Lower lobe of right lung (tissue), 2 donors: ENCODE measurements at regions not wholly inside any gene's neighbourhood (a gene's known extent, or its start where the extent isn't known, plus 50 kb on each side); places are given as distances from the start of the nearest gene placed in this dataset.

ENCODE experiments used
- ATAC-seq, 2 donors: fragments of 200-7000 bp; cut with Tn5 transposase; one replicate each; pipeline ENCODE4 v1.9.1; 2020 to 2022; ENCODE audit warnings: mild to moderate bottlenecking in 2 of 2, moderate library complexity in 2 of 2
- DNase-seq: peaks from one replicate; pipeline ENCODE4 v3.0.0-alpha.2; 2020
- H3K27ac ChIP-seq: fragments of 200-600 bp; one replicate; pipeline ENCODE4 v1.8.0; 2022
- H3K27me3 ChIP-seq: fragments of 200-600 bp; one replicate; pipeline ENCODE4 v1.8.0; 2022; ENCODE audit warnings: low read depth
- H3K36me3 ChIP-seq: fragments of 200-600 bp; one replicate; pipeline ENCODE4 v1.8.0; 2022; ENCODE audit warnings: mild to moderate bottlenecking
- H3K4me1 ChIP-seq: fragments of 200-600 bp; one replicate; pipeline ENCODE4 v1.8.0; 2022
- H3K4me3 ChIP-seq: fragments of 200-600 bp; one replicate; pipeline ENCODE4 v1.8.0; 2022; ENCODE audit warnings: mild to moderate bottlenecking
- H3K9me3 ChIP-seq: fragments of 200-600 bp; one replicate; pipeline ENCODE4 v1.8.0; 2022
- CTCF ChIP-seq: fragments of 200-600 bp; IDR thresholded peaks from one replicate; pipeline ENCODE4 v1.8.0; 2022; ENCODE audit warnings: antibody characterized with exemption, mild to moderate bottlenecking
- intact Hi-C: fragments of 100-400 bp; cut with DNase I; formaldehyde crosslinking; loops from one replicate; pipeline ENCODE4 v1.11.0; 2022
- donor health status: DM: no; HTN: yes; CAD: no; lungs with severe emphysema.

DNA sequence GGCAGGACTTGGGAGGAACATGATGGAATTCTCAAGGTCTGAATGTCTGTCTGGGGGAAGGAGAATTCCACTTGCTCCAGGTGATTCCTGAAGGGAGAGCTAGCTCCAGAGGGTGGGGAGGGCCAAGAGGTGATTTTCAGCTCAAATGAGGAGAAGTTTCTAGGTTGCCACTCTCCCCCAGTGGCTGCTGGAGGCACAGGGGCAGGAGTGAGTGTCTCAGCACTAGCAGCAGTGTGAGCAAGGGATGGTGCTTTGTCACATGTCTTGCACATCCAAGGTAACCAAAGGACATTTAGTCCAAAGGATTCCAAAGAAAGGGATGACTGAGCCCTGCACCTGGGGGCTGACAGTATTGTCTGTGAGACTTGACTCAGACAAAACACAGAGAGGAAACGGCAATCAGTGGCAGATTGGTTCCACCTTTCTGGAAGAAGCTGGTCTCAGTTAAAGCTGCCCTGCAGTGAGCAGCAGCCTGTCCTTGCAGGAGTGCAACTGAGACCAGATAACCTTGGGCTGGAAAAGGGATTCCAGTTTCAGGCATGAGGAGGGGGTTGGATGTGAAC, 51.2 kb upstream of the PCBD1 start:
- Histone ChIP-seq H3K9me3 (no peaks in the 10 kb centered on the region), H3K4me3 (no peak overlapping the region), H3K36me3 (no peaks in the 10 kb centered on the region), H3K4me1 (no peaks in the 10 kb centered on the region), H3K27me3 (no peaks in the 10 kb centered on the region), H3K27ac (no peak overlapping the region)
- no peak for ATAC-seq
- no peak for TF ChIP-seq CTCF
- DNase-seq: no peak
- intact Hi-C loops: no loop called here

GRCh38 chr10:70940834-70941568, 52.6 kb upstream of the PCBD1 start:
- ATAC-seq (no peak), DNase-seq (no peak)
- H3K9me3 ChIP-seq: no peaks in the 10 kb centered on the region
- H3K4me1 ChIP-seq: no peaks in the 10 kb centered on the region
- H3K27me3 ChIP-seq: no peaks in the 10 kb centered on the region
- no peak overlapping the region for H3K27ac ChIP-seq
- TF ChIP-seq CTCF: no peak
- no peaks in the 10 kb centered on the region for H3K36me3 ChIP-seq
- intact Hi-C loops: no loop called here
- no peak overlapping the region for H3K4me3 ChIP-seq

DNA sequence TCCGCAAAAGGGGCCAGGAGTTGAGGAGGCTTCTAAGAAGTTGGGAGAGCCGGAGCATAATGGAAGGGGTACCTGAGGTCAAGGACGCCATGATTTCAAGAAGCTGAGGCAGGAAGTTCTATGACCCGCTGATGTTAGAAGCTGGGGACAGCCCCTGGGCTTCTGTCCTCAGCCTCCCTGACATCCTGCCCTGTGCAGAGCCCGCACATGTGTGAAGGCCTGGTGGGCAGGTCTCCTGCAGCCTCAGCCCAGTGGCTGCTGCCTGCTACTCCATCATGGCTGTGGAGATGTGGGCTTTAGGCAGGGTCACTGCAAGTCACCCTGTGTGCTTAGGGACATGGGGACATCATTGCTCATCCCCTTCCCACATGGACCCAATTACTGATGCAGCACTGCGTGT, 53.8 kb upstream of the PCBD1 start:
- Histone ChIP-seq H3K27ac (no peak overlapping the region), H3K9me3 (no peaks in the 10 kb centered on the region), H3K27me3 (no peaks in the 10 kb centered on the region), H3K36me3 (no peaks in the 10 kb centered on the region), H3K4me1 (no peaks in the 10 kb centered on the region), H3K4me3 (no peak overlapping the region)
- TF ChIP-seq CTCF: no peak
- DNase-seq (no peak), ATAC-seq (no peak)
- intact Hi-C loops: no loop called here

DNA sequence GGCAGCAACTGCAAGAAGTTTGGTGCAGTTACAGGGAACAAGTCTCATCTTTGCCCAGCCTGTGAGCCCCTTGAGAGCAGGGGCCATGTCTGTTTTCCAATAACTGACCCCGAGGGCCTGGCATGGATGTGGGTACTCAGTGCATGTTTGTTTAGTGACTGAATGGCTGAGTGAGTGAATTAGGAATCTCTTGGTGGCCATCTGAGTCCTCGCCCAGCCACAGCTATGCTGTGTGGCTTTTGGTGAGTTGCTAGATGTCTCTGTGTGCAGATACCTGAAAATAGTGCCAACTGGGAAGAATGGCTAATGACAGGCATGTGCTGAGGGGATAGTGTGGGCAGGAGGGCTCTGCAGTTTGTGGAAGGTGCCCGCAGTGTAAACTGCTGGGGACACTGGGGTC, 54.4 kb upstream of the PCBD1 start:
- Histone ChIP-seq H3K36me3 (no peaks in the 10 kb centered on the region), H3K27me3 (no peaks in the 10 kb centered on the region), H3K9me3 (no peaks in the 10 kb centered on the region), H3K4me3 (no peak overlapping the region), H3K27ac (no peak overlapping the region), H3K4me1 (no peaks in the 10 kb centered on the region)
- intact Hi-C loops: no loop called here
- ATAC-seq: no peak
- no peak for DNase-seq
- no peak for TF ChIP-seq CTCF

- Histone ChIP-seq H3K9me3 (no peaks in the 10 kb centered on the region), H3K36me3 (no peaks in the 10 kb centered on the region), H3K4me3 (no peak overlapping the region), H3K27ac (no peak overlapping the region), H3K27me3 (no peaks in the 10 kb centered on the region), H3K4me1 (no peaks in the 10 kb centered on the region)
- intact Hi-C loops: no loop called here
- ATAC-seq: no peak
- DNase-seq: no peak
- TF ChIP-seq CTCF: no peak
Measured at GRCh38 chr10:70943249-70943648, 54.9 kb upstream of the PCBD1 start.
